SK-N-SH treated with all-trans-retinoic acid at 6 μM for 48 hours (cell line): ENCODE measurements at regions not wholly inside any gene's neighbourhood (a gene's known extent, or its start where the extent isn't known, plus 50 kb on each side); places are given as distances from the start of the nearest gene placed in this dataset.

Experiments
- ATAC-seq: fragments of 200-7000 bp; cut with Tn5 transposase; 3 replicates; pipeline ENCODE4 v1.9.1; 2020; ENCODE audit warnings: mild to moderate bottlenecking, moderate library complexity
- ARNTL ChIP-seq: fragments of 450-650 bp; formaldehyde crosslinking; IDR thresholded peaks from 2 replicates; pipeline ENCODE4 v1.5.0; 2020; ENCODE audit warnings: low read depth, mild to moderate bottlenecking, moderate library complexity, borderline replicate concordance
- BACH2 ChIP-seq: fragments of 250-450 bp; sonication (Bioruptor Pico); IDR thresholded peaks from 2 replicates; pipeline ENCODE4 v1.9.0; 2021; ENCODE audit warnings: mild to moderate bottlenecking, borderline replicate concordance
- CSDC2 ChIP-seq: fragments of 250-450 bp; sonication (Bioruptor Pico); IDR thresholded peaks from 2 replicates; pipeline ENCODE4 v1.5.0; 2020; ENCODE audit warnings: mild to moderate bottlenecking, moderate library complexity
- ESRRG ChIP-seq: fragments of 250-450 bp; sonication (Bioruptor Pico); IDR thresholded peaks from 2 replicates; pipeline ENCODE4 v1.6.1; 2021; ENCODE audit warnings: mild to moderate bottlenecking
- ISL1 ChIP-seq: fragments of 250-450 bp; sonication (Bioruptor Pico); IDR thresholded peaks from 2 replicates; pipeline ENCODE4 v2.1.2; 2022; ENCODE audit warnings: mild to moderate bottlenecking, moderate library complexity
- OSR1 ChIP-seq: fragments of 250-450 bp; sonication (Bioruptor Pico); IDR thresholded peaks from 2 replicates; pipeline ENCODE4 v1.8.0; 2022; ENCODE audit warnings: moderate library complexity, mild to moderate bottlenecking, inconsistent platforms
- RARB ChIP-seq: fragments of 250-450 bp; sonication (Bioruptor Pico); IDR thresholded peaks from 2 replicates; pipeline ENCODE4 v1.8.0; 2021; ENCODE audit warnings: mild to moderate bottlenecking, moderate library complexity
- SNAI2 ChIP-seq: fragments of 250-450 bp; sonication (Bioruptor Pico); IDR thresholded peaks from 2 replicates; pipeline ENCODE4 v1.5.0; 2020; ENCODE audit warnings: mild to moderate bottlenecking, moderate library complexity
- TCF4 ChIP-seq: fragments of 250-450 bp; sonication (Bioruptor Pico); IDR thresholded peaks from 2 replicates; pipeline ENCODE4 v1.8.0; 2021; ENCODE audit warnings: mild to moderate bottlenecking, moderate library complexity, borderline replicate concordance
- TOX ChIP-seq: fragments of 250-450 bp; sonication (Bioruptor Pico); IDR thresholded peaks from 2 replicates; pipeline ENCODE4 v1.8.0; 2021; ENCODE audit warnings: mild to moderate bottlenecking, moderate library complexity, borderline replicate concordance
- ZC3H10 ChIP-seq: fragments of 250-450 bp; sonication (Bioruptor Pico); IDR thresholded peaks from 2 replicates; pipeline ENCODE4 v1.5.1; 2021; ENCODE audit warnings: mild to moderate bottlenecking, moderate library complexity
- ZNF565 ChIP-seq: fragments of 450-650 bp; formaldehyde crosslinking; conservative IDR thresholded peaks from 2 replicates; pipeline ENCODE4 v1.5.0; 2020; ENCODE audit warnings: low read depth, mild to moderate bottlenecking, moderate library complexity
- ZNF70 ChIP-seq: fragments of 450-650 bp; formaldehyde crosslinking; IDR thresholded peaks from 2 replicates; pipeline ENCODE4 v1.5.0; 2020; ENCODE audit warnings: mild to moderate bottlenecking, moderate library complexity
- ZNF8 ChIP-seq: fragments of 450-650 bp; formaldehyde crosslinking; IDR thresholded peaks from 2 replicates; pipeline ENCODE4 v1.5.0; 2020; ENCODE audit warnings: mild to moderate bottlenecking, moderate library complexity
- TF ChIP-seq, protein P1 (sequence below): fragments of 250-450 bp; sonication (Bioruptor Pico); IDR thresholded peaks from 2 replicates; pipeline ENCODE4 v1.8.0; 2020; ENCODE audit warnings: mild to moderate bottlenecking, moderate library complexity, borderline replicate concordance
- TF ChIP-seq, protein P2 (sequence below): fragments of 250-450 bp; sonication (Bioruptor Pico); IDR thresholded peaks from 2 replicates; pipeline ENCODE4 v1.5.1; 2020; ENCODE audit warnings: low read depth, mild to moderate bottlenecking, moderate library complexity
- TF ChIP-seq, protein P3 (sequence below): fragments of 250-450 bp; sonication (Bioruptor Pico); IDR thresholded peaks from 2 replicates; pipeline ENCODE4 v1.5.1; 2021; ENCODE audit warnings: mild to moderate bottlenecking, moderate library complexity
- TF ChIP-seq, protein P4 (sequence below): fragments of 250-450 bp; sonication (Bioruptor Pico); IDR thresholded peaks from 2 replicates; pipeline ENCODE4 v1.5.0; 2020; ENCODE audit warnings: mild to moderate bottlenecking, moderate library complexity
- TF ChIP-seq, protein P5 (sequence below): fragments of 250-450 bp; sonication (Bioruptor Pico); IDR thresholded peaks from 2 replicates; pipeline ENCODE4 v1.8.0; 2021; ENCODE audit warnings: low read depth, mild to moderate bottlenecking, moderate library complexity, borderline replicate concordance

DNA sequence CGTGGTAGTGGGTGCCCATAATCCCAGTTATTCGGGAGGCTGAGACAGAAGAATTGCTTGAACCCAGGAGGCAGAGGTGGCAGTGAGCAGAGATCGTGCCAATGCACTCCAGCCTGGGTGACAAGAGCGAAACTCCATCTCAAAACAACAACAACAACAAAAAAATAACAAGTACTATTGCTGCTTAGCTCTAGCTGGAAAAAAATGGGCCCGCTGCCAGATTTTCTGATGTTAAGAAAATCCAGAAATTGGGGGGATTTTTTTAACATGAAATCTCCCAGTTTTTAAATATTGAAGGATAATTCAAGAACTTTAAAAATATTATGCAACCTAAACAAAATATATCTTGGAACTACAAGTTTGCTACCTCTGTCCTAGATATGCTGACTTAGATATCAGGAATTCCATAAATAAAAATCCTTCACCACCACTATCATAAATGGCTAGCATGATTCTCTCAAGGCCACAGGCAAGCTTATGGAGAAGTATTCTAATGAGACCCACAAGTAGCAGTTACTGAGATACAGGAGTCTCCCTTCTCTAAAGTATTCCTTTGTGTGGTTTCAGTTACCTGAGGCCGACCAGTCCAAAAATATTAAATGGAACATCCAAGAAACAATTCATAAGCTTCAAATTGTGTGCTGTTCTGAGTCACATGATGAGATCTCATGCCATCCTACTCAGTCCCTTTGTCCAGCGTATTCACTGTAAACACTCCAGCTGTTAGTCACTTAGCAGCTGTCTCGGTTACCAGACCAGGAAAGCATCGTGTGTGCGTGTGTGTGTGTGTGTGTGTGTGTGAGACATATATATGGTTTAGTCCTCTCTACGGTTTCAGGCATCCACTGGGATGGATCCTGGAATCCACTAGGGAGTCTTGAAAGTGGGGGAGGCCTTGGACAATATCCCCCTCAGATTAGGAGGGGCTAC lies 277.2 kb downstream of the TBL1XR1 start (continued):
- TF ChIP-seq, protein P1, sequence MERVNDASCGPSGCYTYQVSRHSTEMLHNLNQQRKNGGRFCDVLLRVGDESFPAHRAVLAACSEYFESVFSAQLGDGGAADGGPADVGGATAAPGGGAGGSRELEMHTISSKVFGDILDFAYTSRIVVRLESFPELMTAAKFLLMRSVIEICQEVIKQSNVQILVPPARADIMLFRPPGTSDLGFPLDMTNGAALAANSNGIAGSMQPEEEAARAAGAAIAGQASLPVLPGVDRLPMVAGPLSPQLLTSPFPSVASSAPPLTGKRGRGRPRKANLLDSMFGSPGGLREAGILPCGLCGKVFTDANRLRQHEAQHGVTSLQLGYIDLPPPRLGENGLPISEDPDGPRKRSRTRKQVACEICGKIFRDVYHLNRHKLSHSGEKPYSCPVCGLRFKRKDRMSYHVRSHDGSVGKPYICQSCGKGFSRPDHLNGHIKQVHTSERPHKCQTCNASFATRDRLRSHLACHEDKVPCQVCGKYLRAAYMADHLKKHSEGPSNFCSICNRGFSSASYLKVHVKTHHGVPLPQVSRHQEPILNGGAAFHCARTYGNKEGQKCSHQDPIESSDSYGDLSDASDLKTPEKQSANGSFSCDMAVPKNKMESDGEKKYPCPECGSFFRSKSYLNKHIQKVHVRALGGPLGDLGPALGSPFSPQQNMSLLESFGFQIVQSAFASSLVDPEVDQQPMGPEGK (CRISPR knock-in tag), result no peak
- TF ChIP-seq RARB (CRISPR knock-in tag), result no peak
- TF ChIP-seq, protein P2, sequence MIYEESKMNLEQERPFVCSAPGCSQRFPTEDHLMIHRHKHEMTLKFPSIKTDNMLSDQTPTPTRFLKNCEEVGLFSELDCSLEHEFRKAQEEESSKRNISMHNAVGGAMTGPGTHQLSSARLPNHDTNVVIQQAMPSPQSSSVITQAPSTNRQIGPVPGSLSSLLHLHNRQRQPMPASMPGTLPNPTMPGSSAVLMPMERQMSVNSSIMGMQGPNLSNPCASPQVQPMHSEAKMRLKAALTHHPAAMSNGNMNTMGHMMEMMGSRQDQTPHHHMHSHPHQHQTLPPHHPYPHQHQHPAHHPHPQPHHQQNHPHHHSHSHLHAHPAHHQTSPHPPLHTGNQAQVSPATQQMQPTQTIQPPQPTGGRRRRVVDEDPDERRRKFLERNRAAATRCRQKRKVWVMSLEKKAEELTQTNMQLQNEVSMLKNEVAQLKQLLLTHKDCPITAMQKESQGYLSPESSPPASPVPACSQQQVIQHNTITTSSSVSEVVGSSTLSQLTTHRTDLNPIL (CRISPR knock-in tag), result no peak
- TF ChIP-seq ZNF70 (CRISPR knock-in tag), result no peak
- no peak for TF ChIP-seq ISL1 (CRISPR knock-in tag)

DNA sequence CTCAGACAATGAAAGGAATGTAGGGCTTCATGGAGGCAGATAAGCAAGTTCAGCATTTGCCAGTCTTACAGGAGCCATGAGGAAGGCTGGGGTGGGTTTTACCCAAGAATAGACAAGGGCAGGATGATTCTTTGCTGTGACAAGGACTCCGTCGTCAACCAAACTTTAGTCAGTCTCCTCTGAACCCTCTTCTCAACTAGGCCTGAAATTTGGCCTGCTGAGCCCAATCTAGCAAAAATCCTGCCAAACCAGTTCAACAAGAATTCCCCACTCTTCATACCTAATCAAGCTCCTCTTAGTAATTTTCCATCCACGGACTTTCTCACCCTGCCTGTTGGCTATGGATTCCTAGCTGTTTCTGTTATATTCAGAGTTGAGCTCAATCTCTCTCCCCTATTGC lies 280.5 kb downstream of the TBL1XR1 start:
- no peak for ATAC-seq
- TF ChIP-seq, protein P1 (CRISPR knock-in tag), result no peak
- TF ChIP-seq, protein P3, sequence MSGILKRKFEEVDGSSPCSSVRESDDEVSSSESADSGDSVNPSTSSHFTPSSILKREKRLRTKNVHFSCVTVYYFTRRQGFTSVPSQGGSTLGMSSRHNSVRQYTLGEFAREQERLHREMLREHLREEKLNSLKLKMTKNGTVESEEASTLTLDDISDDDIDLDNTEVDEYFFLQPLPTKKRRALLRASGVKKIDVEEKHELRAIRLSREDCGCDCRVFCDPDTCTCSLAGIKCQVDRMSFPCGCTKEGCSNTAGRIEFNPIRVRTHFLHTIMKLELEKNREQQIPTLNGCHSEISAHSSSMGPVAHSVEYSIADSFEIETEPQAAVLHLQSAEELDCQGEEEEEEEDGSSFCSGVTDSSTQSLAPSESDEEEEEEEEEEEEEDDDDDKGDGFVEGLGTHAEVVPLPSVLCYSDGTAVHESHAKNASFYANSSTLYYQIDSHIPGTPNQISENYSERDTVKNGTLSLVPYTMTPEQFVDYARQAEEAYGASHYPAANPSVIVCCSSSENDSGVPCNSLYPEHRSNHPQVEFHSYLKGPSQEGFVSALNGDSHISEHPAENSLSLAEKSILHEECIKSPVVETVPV, result no peak
- no peak for TF ChIP-seq ESRRG (CRISPR knock-in tag)
- TF ChIP-seq CSDC2 (CRISPR knock-in tag), result no peak
- no peak for TF ChIP-seq TOX
- TF ChIP-seq BACH2 (CRISPR knock-in tag), result no peak
- TF ChIP-seq, all 23 proteins: peak for 0

DNA sequence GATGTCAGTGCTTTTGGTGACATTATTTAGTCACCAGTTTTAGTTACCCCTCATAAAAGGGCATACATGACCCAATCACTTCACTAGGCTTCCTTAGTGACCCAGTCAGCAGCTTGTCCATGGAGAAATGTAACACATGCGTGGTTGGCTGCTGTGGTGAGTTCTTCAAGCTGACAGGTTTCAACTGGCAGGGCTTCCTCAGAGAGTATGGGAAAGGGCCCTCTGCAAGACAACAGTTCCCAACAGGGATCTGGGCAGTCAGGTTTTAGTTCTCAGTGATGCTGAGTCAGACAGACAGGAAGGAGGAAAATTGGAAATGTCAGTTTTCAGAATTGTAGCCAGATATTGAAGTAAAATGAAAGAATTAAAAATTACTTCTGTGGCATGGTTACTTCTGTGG lies 282.5 kb downstream of the TBL1XR1 start:
- TF ChIP-seq ARNTL (CRISPR knock-in tag) (no peak), OSR1 (CRISPR knock-in tag) (no peak), ZNF70 (CRISPR knock-in tag) (no peak), SNAI2 (no peak), TOX (no peak), BACH2 (CRISPR knock-in tag) (no peak), ZC3H10 (CRISPR knock-in tag) (no peak), TCF4 (CRISPR knock-in tag) (no peak), ISL1 (CRISPR knock-in tag) (no peak), ZNF8 (CRISPR knock-in tag) (no peak), RARB (CRISPR knock-in tag) (no peak), ZNF565 (CRISPR knock-in tag) (no peak)
- TF ChIP-seq, protein P3, result no peak
- TF ChIP-seq, protein P4, sequence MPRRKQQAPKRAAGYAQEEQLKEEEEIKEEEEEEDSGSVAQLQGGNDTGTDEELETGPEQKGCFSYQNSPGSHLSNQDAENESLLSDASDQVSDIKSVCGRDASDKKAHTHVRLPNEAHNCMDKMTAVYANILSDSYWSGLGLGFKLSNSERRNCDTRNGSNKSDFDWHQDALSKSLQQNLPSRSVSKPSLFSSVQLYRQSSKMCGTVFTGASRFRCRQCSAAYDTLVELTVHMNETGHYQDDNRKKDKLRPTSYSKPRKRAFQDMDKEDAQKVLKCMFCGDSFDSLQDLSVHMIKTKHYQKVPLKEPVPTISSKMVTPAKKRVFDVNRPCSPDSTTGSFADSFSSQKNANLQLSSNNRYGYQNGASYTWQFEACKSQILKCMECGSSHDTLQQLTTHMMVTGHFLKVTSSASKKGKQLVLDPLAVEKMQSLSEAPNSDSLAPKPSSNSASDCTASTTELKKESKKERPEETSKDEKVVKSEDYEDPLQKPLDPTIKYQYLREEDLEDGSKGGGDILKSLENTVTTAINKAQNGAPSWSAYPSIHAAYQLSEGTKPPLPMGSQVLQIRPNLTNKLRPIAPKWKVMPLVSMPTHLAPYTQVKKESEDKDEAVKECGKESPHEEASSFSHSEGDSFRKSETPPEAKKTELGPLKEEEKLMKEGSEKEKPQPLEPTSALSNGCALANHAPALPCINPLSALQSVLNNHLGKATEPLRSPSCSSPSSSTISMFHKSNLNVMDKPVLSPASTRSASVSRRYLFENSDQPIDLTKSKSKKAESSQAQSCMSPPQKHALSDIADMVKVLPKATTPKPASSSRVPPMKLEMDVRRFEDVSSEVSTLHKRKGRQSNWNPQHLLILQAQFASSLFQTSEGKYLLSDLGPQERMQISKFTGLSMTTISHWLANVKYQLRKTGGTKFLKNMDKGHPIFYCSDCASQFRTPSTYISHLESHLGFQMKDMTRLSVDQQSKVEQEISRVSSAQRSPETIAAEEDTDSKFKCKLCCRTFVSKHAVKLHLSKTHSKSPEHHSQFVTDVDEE, result no peak
- TF ChIP-seq, protein P2 (CRISPR knock-in tag), result no peak
- TF ChIP-seq, protein P5, sequence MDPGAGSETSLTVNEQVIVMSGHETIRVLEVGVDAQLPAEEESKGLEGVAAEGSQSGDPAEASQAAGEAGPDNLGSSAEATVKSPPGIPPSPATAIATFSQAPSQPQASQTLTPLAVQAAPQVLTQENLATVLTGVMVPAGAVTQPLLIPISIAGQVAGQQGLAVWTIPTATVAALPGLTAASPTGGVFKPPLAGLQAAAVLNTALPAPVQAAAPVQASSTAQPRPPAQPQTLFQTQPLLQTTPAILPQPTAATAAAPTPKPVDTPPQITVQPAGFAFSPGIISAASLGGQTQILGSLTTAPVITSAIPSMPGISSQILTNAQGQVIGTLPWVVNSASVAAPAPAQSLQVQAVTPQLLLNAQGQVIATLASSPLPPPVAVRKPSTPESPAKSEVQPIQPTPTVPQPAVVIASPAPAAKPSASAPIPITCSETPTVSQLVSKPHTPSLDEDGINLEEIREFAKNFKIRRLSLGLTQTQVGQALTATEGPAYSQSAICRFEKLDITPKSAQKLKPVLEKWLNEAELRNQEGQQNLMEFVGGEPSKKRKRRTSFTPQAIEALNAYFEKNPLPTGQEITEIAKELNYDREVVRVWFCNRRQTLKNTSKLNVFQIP (CRISPR knock-in tag), result no peak
- ATAC-seq, result no peak
